ENCODE measurements at regions not wholly inside any gene's neighbourhood (a gene's known extent, or its start where the extent isn't known, plus 50 kb on each side); places are given as distances from the start of the nearest gene placed in this dataset.

- ChIA-PET CTCF (no interaction called here), POLR2A (no interaction called here), RAD21 (ENCODE audit: low non-redundant PET in 1 of 2, low total read pairs in 2 of 2, uncharacterized antibody in 2 of 2, unreplicated experiment in 2 of 2) (no interaction called here)
- H3K9ac ChIP-seq (ENCODE audit: low read length) = no peak overlapping the region
- H3K27me3 ChIP-seq (ENCODE audit: insufficient read depth, low read length) = no peaks in the 10 kb centered on the region
- intact Hi-C loops (cut with micrococcal nuclease) = no loop called here
- no peaks in the 10 kb centered on the region for H3K79me2 ChIP-seq (ENCODE audit: insufficient read depth, low read length)
- H4K20me1 ChIP-seq (ENCODE audit: insufficient read depth) = no peaks in the 10 kb centered on the region
- H3K4me2 ChIP-seq (ENCODE audit: low read length) = no peak overlapping the region
- no peaks in the 10 kb centered on the region for H3K9me3 ChIP-seq (ENCODE audit: control insufficient read depth in 1 of 2, insufficient read depth in 1 of 2, low read depth in 1 of 2, low read length in 2 of 2)
- no peaks in the 10 kb centered on the region for H3K36me3 ChIP-seq (ENCODE audit: control insufficient read depth in 1 of 2, insufficient read depth in 2 of 2, low read length in 2 of 2)
- no TSS peak for BruUV-seq (replicated peaks)
- H2AFZ ChIP-seq (ENCODE audit: low read depth, low read length, poor library complexity, severe bottlenecking) = no peak overlapping the region
- ATAC-seq (no peak), DNase-seq (ENCODE audit: low read depth, low spot score) (no peak)
- no peaks in the 10 kb centered on the region for H3K4me1 ChIP-seq (ENCODE audit: control insufficient read depth in 1 of 2, insufficient read depth in 2 of 2, low read length in 2 of 2)
- H3K9me2 ChIP-seq (ENCODE audit: insufficient read depth) = no peaks in the 10 kb centered on the region; the same call in 1 of the 2 replicates
- no peak overlapping the region for H3K4me3 ChIP-seq (replicated peaks in 1 of 2; ENCODE audit: low read depth in 1 of 2, low read length in 2 of 2)
- H3K27ac ChIP-seq (ENCODE audit: low read depth, low read length) = no peak overlapping the region
- no peak for TF ChIP-seq YY1 (IDR thresholded peaks at IDR 0.05; ENCODE audit: extremely low read depth, insufficient replicate concordance, low read depth, low read length)
- TF ChIP-seq ATF3 (IDR thresholded peaks at IDR 0.05) = no peak
- TF ChIP-seq CBX3 (IDR thresholded peaks at IDR 0.05; ENCODE audit: low read depth) = no peak
- no peak for TF ChIP-seq TCF7L2 (IDR thresholded peaks at IDR 0.05; ENCODE audit: borderline replicate concordance, extremely low read depth, insufficient read depth, insufficient read length)
- no peak for TF ChIP-seq SIN3A (IDR thresholded peaks at IDR 0.05; ENCODE audit: low read depth)
- TF ChIP-seq POLR2A (IDR thresholded peaks at IDR 0.05; ENCODE audit: borderline replicate concordance, extremely low read depth, insufficient read depth, insufficient read length) = no peak
These were observed 203.6 kb upstream of the MKLN1 start for GRCh38 chr7:131124001-131124629.

DNA sequence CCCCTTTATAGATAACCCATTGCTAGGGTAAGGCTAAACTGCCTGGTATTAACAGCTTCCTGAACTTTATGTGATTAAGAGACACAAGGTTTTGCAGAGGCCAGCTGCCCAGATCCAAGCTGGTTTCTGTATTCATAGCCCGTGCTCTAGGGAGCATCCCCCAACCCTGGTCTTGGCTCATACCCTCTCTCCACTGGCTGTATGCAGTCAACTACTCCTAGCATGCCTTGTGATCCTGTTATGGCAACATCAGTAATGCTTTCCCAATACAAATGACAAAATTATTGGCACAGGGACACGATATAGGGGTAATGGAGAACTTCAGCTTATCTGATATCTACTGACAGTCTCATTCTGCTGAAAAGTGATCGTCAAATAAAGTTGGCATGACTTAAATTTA, 202.8 kb upstream of the MKLN1 start:
- no peak overlapping the region for H3K27ac ChIP-seq (ENCODE audit: low read depth, low read length)
- H3K9me2 ChIP-seq (ENCODE audit: insufficient read depth) = no peaks in the 10 kb centered on the region; the same call in 1 of the 2 replicates
- no peaks in the 10 kb centered on the region for H3K36me3 ChIP-seq (ENCODE audit: control insufficient read depth in 1 of 2, insufficient read depth in 2 of 2, low read length in 2 of 2)
- POLR2A ChIA-PET = no interaction called here
- H4K20me1 ChIP-seq (ENCODE audit: insufficient read depth) = no peaks in the 10 kb centered on the region
- DNase-seq (ENCODE audit: low read depth, low spot score) (no peak), ATAC-seq (no peak)
- no peaks in the 10 kb centered on the region for H3K27me3 ChIP-seq (ENCODE audit: insufficient read depth, low read length)
- RAD21 ChIA-PET (ENCODE audit: low non-redundant PET in 1 of 2, low total read pairs in 2 of 2, uncharacterized antibody in 2 of 2, unreplicated experiment in 2 of 2) = no interaction called here
- CTCF ChIA-PET = no interaction called here
- H3K79me2 ChIP-seq (ENCODE audit: insufficient read depth, low read length) = no peaks in the 10 kb centered on the region
- H3K9ac ChIP-seq (ENCODE audit: low read length) = no peak overlapping the region
- H2AFZ ChIP-seq (ENCODE audit: low read depth, low read length, poor library complexity, severe bottlenecking) = no peak overlapping the region
- H3K4me1 ChIP-seq (ENCODE audit: control insufficient read depth in 1 of 2, insufficient read depth in 2 of 2, low read length in 2 of 2) = no peaks in the 10 kb centered on the region
- no peak overlapping the region for H3K4me2 ChIP-seq (ENCODE audit: low read length)
- no peaks in the 10 kb centered on the region for H3K9me3 ChIP-seq (ENCODE audit: control insufficient read depth in 1 of 2, insufficient read depth in 1 of 2, low read depth in 1 of 2, low read length in 2 of 2)
- intact Hi-C loops (cut with micrococcal nuclease) = no loop called here
- H3K4me3 ChIP-seq (replicated peaks in 1 of 2; ENCODE audit: low read depth in 1 of 2, low read length in 2 of 2) = no peak overlapping the region
- no TSS peak for BruUV-seq (replicated peaks)
- TF ChIP-seq FOSL1 (IDR thresholded peaks at IDR 0.05; ENCODE audit: low read depth) (no peak), YY1 (IDR thresholded peaks at IDR 0.05; ENCODE audit: extremely low read depth, insufficient replicate concordance, low read depth, low read length) (no peak), JUND (IDR thresholded peaks at IDR 0.05) (no peak), SRF (IDR thresholded peaks at IDR 0.05; ENCODE audit: low read depth) (no peak), POLR2A (IDR thresholded peaks at IDR 0.05; ENCODE audit: borderline replicate concordance, extremely low read depth, insufficient read depth, insufficient read length) (no peak), CEBPB (IDR thresholded peaks at IDR 0.05; ENCODE audit: low read depth) (no peak), ELF1 (IDR thresholded peaks at IDR 0.05; ENCODE audit: borderline replicate concordance, low read depth) (no peak), ATF3 (IDR thresholded peaks at IDR 0.05) (no peak), EZH2phosphoT487 (IDR thresholded peaks at IDR 0.05; ENCODE audit: borderline replicate concordance) (no peak), ZNF274 (IDR thresholded peaks at IDR 0.05; ENCODE audit: low read depth, low read length) (no peak), SP1 (IDR thresholded peaks at IDR 0.05; ENCODE audit: low read depth) (no peak), EGR1 (IDR thresholded peaks at IDR 0.05; ENCODE audit: low read depth) (no peak), TCF7L2 (IDR thresholded peaks at IDR 0.05; ENCODE audit: borderline replicate concordance, extremely low read depth, insufficient read depth, insufficient read length) (no peak), CBX3 (IDR thresholded peaks at IDR 0.05; ENCODE audit: low read depth) (no peak), EZH2 (IDR thresholded peaks at IDR 0.05) (no peak), SIN3A (IDR thresholded peaks at IDR 0.05; ENCODE audit: low read depth) (no peak)
- TF ChIP-seq, protein P1, sequence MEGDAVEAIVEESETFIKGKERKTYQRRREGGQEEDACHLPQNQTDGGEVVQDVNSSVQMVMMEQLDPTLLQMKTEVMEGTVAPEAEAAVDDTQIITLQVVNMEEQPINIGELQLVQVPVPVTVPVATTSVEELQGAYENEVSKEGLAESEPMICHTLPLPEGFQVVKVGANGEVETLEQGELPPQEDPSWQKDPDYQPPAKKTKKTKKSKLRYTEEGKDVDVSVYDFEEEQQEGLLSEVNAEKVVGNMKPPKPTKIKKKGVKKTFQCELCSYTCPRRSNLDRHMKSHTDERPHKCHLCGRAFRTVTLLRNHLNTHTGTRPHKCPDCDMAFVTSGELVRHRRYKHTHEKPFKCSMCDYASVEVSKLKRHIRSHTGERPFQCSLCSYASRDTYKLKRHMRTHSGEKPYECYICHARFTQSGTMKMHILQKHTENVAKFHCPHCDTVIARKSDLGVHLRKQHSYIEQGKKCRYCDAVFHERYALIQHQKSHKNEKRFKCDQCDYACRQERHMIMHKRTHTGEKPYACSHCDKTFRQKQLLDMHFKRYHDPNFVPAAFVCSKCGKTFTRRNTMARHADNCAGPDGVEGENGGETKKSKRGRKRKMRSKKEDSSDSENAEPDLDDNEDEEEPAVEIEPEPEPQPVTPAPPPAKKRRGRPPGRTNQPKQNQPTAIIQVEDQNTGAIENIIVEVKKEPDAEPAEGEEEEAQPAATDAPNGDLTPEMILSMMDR (IDR thresholded peaks at IDR 0.05 in 2 of 3, conservative IDR thresholded peaks at IDR 0.05 in 1 of 3; ENCODE audit: borderline replicate concordance in 1 of 3, insufficient read depth in 1 of 3, low read depth in 2 of 3, low read length in 2 of 3) = no peak
